HG02610 (cell line): ENCODE measurements at regions not wholly inside any gene's neighbourhood (a gene's known extent, or its start where the extent isn't known, plus 50 kb on each side); places are given as distances from the start of the nearest gene placed in this dataset.

Experiments used
- ATAC-seq: cut with Tn5 transposase; IDR thresholded peaks from one replicate; pipeline ENCODE4 v1.9.1; 2021; ENCODE audit warnings: mild to moderate bottlenecking, moderate library complexity; ENCODE audit not compliant: unreplicated experiment

- no peak for ATAC-seq
Measured at GRCh38 chr11:19597876-19598275, 114.8 kb upstream of the NAV2 start.

GRCh38 chr11:19597206-19597605 lies 115.4 kb upstream of the NAV2 start:
- ATAC-seq = no peak

- no peak for ATAC-seq
Measured at GRCh38 chr11:19595840-19596751, 116.5 kb upstream of the NAV2 start.

GRCh38 chr11:19595499-19595839 lies 117.2 kb upstream of the NAV2 start:
- no peak for ATAC-seq

- no peak for ATAC-seq
Measured at GRCh38 chr11:19594326-19594725, 118.3 kb upstream of the NAV2 start.

- ATAC-seq = no peak
Measured at GRCh38 chr11:19592842-19593241, 119.8 kb upstream of the NAV2 start.

- ATAC-seq = no peak
Measured at GRCh38 chr11:19589567-19590260, 122.9 kb upstream of the NAV2 start.

- no peak for ATAC-seq
Measured at GRCh38 chr11:19587979-19588378, 124.7 kb upstream of the NAV2 start.

GRCh38 chr11:19580646-19581045 lies 132.0 kb upstream of the NAV2 start:
- ATAC-seq = no peak

- no peak for ATAC-seq
Measured at GRCh38 chr11:19579957-19580356, 132.7 kb upstream of the NAV2 start.

- no peak for ATAC-seq
Measured at GRCh38 chr11:19578871-19579270, 133.8 kb upstream of the NAV2 start.

GRCh38 chr11:19577976-19578619 lies 134.5 kb upstream of the NAV2 start:
- no peak for ATAC-seq

- no peak for ATAC-seq
Measured at GRCh38 chr11:19577391-19577975, 135.2 kb upstream of the NAV2 start.

- ATAC-seq = no peak
Measured at GRCh38 chr11:19576903-19577302, 135.7 kb upstream of the NAV2 start.

GRCh38 chr11:19576054-19576453 lies 136.6 kb upstream of the NAV2 start:
- ATAC-seq = no peak

GRCh38 chr11:19574916-19575315 lies 137.7 kb upstream of the NAV2 start:
- no peak for ATAC-seq

- ATAC-seq = no peak
Measured at GRCh38 chr11:19573666-19574065, 139.0 kb upstream of the NAV2 start.

- ATAC-seq = no peak
Measured at GRCh38 chr11:19571906-19572305, 140.7 kb upstream of the NAV2 start.

- ATAC-seq = no peak
Measured at GRCh38 chr11:19570889-19571288, 141.7 kb upstream of the NAV2 start.

- no peak for ATAC-seq
Measured at GRCh38 chr11:19567996-19568395, 144.6 kb upstream of the NAV2 start.

- no peak for ATAC-seq
Measured at GRCh38 chr11:19566583-19567379, 145.9 kb upstream of the NAV2 start.
